ENCODE measurements at regions not wholly inside any gene's neighbourhood (a gene's known extent, or its start where the extent isn't known, plus 50 kb on each side); places are given as distances from the start of the nearest gene placed in this dataset.

DNA sequence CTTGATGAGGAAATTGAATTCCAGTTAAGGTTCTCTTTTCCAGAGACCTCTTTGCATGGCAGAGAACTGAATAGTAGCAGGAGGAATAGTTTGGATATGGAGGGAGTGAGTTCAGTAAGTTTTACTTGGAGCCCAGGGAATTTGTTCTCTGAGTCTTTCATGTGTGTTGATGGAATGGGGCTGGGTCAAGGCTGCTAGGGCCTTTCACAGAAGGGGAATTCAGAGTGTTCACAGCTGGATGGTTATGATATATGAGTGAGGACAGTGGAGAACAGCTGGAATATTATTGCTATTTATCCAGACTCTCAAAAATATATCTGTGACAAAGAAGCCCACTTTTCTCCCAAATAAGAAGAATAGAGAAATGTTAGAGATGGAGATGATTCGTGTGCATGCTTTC, 372.8 kb downstream of the PLK2 start:
- TF ChIP-seq, protein P1, sequence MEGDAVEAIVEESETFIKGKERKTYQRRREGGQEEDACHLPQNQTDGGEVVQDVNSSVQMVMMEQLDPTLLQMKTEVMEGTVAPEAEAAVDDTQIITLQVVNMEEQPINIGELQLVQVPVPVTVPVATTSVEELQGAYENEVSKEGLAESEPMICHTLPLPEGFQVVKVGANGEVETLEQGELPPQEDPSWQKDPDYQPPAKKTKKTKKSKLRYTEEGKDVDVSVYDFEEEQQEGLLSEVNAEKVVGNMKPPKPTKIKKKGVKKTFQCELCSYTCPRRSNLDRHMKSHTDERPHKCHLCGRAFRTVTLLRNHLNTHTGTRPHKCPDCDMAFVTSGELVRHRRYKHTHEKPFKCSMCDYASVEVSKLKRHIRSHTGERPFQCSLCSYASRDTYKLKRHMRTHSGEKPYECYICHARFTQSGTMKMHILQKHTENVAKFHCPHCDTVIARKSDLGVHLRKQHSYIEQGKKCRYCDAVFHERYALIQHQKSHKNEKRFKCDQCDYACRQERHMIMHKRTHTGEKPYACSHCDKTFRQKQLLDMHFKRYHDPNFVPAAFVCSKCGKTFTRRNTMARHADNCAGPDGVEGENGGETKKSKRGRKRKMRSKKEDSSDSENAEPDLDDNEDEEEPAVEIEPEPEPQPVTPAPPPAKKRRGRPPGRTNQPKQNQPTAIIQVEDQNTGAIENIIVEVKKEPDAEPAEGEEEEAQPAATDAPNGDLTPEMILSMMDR (IDR thresholded peaks at IDR 0.05; ENCODE audit: insufficient read depth, low read length, missing control alignments) = no peak
- H3K4me3 ChIP-seq (ENCODE audit: low read depth, low read length) = no peak overlapping the region
- POLR2A ChIA-PET = no interaction called here
- CTCF ChIA-PET = interaction anchor here (1.4 kb wide), 1 partner anchor 8 kb away, joined by 3 read pairs; no protein-coding TSS in a partner anchor
- no peak for DNase-seq (ENCODE audit: low read depth, low spot score)

DNA sequence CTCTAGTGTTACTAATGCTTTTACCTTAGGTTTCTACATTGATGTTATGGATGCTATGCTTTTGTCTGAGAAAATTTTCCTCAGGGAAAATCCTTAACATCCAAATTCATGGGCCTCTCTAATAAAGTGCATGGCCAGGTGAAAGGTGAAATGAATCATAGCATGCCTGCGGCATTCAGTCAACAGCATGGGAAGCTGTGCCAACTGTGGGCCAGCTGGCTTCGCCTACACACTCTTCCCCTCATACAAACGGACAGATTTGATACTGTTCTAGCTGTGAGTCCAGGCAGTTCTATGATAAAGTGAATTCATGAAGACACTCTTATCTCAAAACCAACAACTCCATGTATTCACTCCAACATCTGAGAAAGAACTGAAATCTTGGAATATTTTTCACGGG, 374.1 kb downstream of the PLK2 start:
- ChIA-PET CTCF (interaction anchor here (1.1 kb wide), 1 partner anchor 27 kb away, joined by 3 read pairs; no protein-coding TSS in a partner anchor), POLR2A (no interaction called here)
- no peak overlapping the region for H3K4me3 ChIP-seq (ENCODE audit: low read depth, low read length)
- TF ChIP-seq, protein P1 (IDR thresholded peaks at IDR 0.05; ENCODE audit: insufficient read depth, low read length, missing control alignments) = no peak
- DNase-seq (ENCODE audit: low read depth, low spot score) = no peak

DNA sequence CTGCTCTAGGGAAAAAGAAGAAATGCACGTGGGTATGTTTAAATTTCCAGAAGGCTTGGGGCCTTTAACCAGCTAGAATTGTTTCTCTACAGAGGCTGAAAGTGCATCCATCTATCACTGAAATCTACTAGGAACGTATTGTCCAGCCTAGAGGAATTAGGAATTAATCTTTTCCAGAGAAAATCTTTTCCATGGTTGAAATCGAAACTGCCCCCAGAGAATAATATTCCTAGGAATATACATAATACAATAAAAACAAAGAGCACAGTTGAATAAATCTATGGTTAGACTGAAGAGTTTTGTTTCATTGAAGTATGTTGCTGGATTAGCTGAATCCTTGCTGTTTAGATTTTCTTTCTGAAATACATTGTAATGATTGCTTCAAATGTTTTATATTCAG, 378.5 kb downstream of the PLK2 start:
- no peak for DNase-seq (ENCODE audit: low read depth, low spot score)
- CTCF ChIA-PET = interaction anchor here (1.2 kb wide), 1 partner anchor 9 kb away, joined by 4 read pairs; no protein-coding TSS in a partner anchor
- H3K4me3 ChIP-seq (ENCODE audit: low read depth, low read length) = no peak overlapping the region
- POLR2A ChIA-PET = no interaction called here
- TF ChIP-seq, protein P1 (IDR thresholded peaks at IDR 0.05; ENCODE audit: insufficient read depth, low read length, missing control alignments) = no peak

DNA sequence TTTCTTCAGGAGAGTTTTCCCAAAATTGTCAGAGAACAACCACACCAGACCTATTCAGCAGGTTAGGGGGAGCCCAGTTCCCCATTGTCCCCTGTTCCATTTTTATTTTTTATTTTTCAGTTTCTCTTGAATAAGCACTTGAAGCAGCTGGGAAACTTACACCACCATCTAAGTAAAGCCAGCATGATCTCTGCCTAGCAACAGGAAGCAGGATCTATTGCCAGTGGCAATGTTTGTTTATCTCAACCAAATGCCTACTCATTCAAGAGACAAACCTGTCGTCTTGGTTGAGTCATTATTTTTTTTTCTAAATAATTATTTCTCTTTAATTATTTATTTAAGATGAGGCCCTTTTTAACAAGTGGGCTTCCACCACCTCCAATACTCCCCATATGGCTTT, 379.3 kb downstream of the PLK2 start:
- DNase-seq (ENCODE audit: low read depth, low spot score) = no peak
- POLR2A ChIA-PET = no interaction called here
- CTCF ChIA-PET = no interaction called here
- TF ChIP-seq, protein P1 (IDR thresholded peaks at IDR 0.05; ENCODE audit: insufficient read depth, low read length, missing control alignments) = no peak
- no peak overlapping the region for H3K4me3 ChIP-seq (ENCODE audit: low read depth, low read length)

DNA sequence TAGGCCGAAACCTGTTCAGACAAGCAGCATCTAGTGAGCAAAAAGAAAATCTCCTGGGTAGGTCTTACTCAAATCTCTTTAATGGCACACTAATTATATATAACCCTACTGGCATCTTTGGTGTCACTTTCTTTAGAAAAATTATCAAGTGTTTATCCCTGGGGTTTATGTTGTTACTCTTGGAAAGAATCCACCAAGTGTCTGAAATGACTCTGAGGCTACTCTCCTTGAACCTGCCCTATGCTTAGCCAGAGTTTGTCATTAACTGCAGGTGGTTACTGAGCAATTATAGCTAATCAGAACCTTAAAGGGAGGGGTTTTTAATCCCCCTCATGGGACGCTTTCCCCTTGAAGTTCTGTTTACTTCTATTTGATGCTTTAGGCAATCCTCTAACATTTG, 381.9 kb downstream of the PLK2 start:
- no peak for DNase-seq (ENCODE audit: low read depth, low spot score)
- POLR2A ChIA-PET = no interaction called here
- TF ChIP-seq, protein P1 (IDR thresholded peaks at IDR 0.05; ENCODE audit: insufficient read depth, low read length, missing control alignments) = no peak
- no peak overlapping the region for H3K4me3 ChIP-seq (ENCODE audit: low read depth, low read length)
- CTCF ChIA-PET = no interaction called here

DNA sequence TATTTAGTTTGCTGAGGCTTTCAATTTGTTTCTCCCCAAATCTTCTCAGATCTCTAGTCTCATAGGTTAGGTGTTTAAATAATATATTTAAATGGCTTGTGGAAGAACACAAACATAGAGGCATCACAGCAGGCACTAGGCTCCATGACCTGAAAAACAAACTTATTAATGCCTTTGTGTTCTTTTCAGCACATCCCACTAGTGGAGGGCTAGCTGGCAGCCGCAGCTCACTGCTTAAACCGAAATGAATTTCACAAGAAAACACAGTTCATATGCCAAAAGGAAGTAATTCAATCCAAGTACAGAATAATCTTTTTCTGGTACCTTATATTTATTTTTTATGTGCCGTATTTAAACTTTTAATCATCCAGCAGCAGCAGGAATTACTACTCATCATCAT, 382.5 kb downstream of the PLK2 start:
- TF ChIP-seq, protein P1 (IDR thresholded peaks at IDR 0.05; ENCODE audit: insufficient read depth, low read length, missing control alignments) = no peak
- POLR2A ChIA-PET = no interaction called here
- H3K4me3 ChIP-seq (ENCODE audit: low read depth, low read length) = no peak overlapping the region
- CTCF ChIA-PET = no interaction called here
- DNase-seq (ENCODE audit: low read depth, low spot score) = no peak

Data from AG04449 (cell line).